Left forelimb (tissue), 1 donor: ENCODE measurements at regions not wholly inside any gene's neighbourhood (a gene's known extent, or its start where the extent isn't known, plus 50 kb on each side); places are given as distances from the start of the nearest gene placed in this dataset.

Source experiments
- DNase-seq: peaks from one replicate; pipeline ENCODE4 v3.0.0-alpha.2; 2018; ENCODE audit warnings: low spot score

DNA sequence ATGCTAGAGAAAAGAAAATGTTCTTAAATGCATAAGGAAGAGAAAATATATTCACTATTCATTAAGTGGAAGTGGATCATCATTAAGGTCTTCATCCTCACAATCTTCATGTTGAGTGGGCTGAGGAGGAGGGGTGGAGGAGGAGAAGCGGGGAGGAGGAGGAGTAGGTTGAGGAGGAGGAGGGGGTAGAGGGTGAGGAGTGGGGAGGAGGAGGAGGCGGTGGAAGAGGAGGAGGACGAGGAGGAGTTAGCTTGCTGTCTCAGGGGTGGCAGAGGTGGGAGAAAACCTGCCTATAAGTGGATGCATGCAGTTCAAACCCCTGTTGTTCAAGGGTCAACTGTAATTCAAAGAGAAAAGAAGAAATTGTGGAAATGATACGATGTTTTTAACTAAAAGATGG, 71.6 kb downstream of the MYEOV start:
- no peak for DNase-seq

DNA sequence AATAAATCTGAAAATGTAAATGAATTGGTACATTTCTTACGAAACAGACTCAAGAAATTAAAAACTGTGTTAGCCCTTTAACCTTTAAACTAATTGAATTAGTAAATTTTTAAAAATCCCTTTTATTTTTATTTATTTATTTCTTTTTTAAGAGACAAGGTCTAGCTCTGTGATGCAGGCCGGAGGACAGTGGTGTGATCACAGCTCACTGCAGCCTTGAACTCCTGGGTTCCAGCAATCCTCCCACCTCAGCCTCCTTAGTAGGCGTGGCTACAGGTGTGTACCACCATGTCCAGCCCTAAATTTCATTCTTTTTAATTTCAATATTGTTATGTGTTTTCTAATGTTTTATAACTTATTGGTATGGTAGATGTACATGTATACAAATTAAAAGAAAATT, 72.6 kb downstream of the MYEOV start:
- peak; percentile 28 for DNase-seq

DNA sequence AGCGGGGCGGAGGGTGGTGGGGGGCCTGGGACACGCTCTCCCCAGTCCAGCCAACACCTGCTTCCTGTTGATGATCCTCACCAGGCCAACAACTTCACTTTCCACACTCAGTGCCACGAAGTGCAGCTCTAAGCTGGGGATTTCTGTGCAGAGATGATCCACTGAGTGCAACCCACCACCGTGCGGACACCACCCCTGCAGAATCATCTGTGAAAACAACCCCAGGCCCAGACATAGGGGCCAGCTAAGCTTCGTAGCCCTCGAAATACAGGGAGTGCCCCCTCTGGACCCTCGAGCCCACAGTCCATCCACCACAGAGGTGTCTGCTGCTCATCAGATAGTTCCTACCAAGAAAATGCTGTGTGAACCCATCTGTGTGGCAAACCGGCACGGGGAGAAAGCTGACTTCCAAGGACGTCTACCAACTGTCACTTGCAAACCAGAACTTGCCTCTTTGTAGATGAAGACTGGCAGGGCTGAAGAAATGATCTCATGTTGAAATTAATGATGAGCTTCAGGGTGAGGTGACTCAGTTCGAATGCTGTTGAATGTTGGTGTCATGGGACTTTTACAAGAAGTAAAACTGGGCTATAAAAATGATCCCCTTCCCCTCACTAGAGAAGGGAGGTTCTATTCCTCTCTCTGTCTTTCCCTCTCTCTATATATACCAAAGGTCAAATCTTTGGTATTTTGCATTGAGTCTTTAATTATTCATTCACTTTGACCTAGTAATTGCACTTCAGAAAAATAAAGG, 73.4 kb downstream of the MYEOV start:
- DNase-seq: peak; percentile 45

DNA sequence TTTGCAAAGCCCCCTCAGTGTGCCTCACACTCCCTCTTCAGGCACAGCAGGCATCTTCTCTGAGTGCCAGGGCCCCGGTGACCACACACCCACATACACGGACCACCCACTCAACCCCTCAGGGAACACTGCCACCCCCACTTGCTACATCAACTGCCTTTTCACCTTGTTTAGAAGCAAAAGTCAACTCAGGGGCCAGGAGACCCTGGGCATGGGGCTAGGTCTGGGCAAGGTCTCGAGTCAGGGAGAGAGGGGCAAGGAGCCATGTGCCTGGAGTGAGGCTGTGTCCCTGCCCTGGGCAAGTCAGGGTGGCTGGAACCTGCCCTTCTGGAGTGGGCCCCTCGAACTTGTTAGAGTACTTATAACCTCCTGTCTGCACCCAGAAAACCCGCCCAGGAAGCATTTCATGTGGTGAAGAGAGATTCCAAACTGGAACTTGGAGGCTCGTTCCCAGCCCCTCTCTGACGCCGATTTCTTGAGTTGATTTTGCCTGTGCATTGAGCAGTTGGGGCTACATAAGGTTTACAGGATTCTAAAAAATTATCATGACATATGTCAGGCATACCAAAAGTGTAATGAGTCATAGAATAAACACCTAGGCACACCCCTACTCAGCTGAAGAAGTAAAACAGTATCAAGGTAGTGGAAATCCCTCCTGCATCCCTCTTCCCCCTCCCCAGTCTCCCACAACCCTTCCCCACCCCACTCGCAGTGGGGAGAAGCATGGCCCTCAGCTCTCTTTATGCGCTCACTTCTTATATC, 74.3 kb downstream of the MYEOV start:
- DNase-seq: peak; percentile 49

DNA sequence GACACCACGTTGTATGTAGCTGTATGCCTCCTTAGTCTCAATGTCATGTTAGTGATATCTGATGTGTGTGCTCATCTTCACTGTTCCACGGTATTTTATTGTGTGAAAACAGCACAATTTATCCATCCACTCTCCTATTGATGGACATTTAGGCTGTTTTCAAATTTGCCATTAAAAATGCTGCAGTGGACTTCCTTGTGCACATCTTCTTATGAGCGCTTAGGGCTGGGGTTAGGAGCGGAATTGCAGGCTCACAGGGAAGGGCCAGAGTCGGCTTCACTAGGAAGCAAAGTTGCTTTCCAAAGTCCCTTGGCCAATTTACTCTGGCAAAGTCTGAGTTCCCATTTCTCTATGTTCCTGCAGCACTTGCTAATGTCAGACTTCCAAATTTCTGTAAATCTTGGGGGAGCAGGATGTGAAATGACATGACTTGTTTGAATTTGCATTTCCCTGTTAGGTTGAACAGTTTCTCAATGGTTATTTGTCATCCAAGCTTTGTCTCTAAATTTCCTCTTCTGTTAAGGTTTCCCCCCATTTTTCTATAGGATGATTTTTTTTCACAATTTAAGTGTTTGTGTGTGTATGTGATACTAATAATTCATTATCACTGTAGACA, 75.4 kb downstream of the MYEOV start:
- DNase-seq: peak; percentile 6

DNA sequence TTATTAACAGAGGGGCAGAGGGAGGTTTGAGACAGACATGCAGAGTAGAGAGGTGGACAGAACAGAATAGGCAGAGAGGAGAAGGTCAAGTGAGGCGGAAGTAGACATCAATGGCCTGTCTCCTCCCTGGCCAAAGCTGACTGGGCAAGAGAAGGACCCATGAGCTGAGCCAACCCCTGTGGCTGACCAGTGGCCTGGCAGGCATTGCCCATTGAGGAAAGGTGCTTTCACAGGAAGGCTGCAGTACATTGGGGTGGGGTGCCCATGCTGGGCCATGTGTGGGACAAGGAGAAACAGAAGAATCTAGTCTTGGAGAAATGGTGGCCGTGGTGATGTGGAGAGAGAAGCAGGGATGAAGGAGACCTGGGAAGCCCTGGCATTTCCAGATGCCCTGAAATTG, 76.0 kb downstream of the MYEOV start:
- no peak for DNase-seq

DNA sequence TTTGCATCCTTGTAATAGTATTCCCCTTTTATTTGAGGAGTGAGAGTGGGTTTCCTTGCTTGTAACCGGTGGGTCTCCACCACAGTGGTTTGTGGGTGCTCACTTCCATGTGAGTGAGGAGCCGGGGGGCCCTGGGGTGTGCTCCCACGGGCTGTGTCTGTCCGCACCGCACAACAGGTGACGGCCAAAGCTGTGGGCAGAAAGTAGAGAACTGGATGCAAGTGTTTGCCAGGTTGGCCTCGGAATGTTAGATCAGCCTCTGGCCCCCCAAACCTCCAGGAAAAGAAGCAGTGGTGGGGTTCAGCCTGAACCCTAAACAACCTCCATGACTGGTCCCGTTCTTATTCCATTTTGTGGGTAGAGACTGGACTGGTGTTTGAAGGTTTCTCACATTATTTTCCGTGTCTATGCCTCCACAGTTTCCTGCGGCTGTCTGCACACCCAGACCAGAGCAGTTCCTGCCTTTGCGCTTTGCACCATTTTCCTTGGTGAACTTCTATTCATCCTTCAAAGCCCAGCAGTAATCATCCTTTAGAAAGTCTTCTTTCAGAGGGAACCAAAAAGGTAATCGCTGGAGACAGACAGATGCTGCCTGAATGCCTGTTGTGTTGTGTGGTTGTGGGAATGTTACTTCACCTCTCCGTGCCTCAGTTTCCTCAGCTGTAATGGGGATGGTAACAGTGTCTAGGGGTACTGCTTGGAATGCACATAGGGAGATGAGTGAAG, 77.2 kb downstream of the MYEOV start:
- peak; percentile 41 for DNase-seq

DNA sequence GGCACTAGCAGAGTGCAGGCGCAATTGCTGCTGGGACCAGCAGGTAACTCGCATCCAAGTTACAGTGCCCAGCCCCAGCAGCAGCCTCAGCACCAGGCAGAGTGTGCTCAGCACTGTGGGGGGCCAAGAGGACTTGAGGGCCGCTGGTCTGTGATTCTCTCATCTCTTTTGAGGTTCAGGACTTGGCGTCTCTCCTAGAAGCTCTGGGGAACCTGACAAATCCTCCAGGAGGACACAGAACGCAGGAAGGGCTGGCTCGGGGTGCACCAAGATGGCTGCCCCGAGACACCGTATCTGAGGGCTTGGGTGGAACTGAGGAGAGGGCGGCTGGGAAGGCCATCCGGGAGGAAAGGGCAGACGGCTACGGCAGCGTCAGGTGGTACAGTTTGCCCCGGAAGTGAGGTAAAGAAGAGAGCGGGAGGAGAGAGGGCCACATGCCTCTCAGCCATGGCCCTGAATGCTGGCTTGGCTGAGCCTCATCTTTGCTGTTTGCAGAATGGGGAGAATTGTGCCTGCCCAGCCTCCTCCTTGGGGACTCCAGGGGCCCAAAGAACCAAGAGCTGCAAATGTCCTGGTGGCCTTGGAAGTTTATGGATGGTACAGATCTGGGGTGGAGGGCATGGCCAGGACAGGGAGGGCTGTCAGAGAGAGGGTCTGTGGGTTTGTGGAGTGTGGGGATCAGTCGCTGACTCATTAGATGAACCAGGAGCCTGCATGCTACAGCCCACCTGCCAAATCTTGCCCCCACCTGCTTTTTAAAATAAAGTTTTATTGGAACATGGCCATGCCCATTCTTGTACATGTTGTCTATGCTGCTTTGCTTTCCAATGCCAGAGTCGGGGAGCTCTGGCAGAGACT, 78.0 kb downstream of the MYEOV start:
- DNase-seq: peak; percentile 48

DNA sequence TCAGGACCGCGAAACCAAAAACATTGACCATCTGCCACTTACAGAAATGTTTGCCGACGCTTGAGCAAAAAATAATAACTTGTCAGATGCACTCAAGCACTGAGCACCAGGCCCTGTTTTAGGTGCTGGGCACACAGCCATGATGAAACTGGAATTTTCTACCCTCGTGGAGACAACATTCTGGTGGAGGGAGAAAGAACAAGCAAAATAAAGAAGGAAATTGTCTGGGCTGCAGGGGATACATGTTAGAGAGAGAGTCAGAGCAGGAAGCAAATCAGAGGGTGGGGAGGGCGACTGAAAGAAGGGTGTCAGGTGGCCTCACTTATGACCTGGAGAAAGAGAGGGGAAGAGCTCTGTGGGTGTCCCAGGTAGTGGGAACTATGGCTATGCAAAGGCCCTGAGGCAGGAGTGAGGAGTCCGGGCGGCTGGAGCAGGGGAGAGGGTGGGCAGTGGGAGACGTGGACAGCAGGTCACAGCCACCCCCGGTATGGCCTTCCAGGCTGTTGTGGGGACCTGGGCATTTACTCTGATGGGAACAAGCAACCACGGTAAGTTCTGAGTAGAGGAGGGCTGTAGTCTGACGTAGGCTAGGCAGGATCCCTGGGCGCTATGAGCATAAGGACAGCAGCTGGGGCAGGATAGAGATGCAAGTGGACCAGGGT, 78.8 kb downstream of the MYEOV start:
- DNase-seq: peak; percentile 17

DNA sequence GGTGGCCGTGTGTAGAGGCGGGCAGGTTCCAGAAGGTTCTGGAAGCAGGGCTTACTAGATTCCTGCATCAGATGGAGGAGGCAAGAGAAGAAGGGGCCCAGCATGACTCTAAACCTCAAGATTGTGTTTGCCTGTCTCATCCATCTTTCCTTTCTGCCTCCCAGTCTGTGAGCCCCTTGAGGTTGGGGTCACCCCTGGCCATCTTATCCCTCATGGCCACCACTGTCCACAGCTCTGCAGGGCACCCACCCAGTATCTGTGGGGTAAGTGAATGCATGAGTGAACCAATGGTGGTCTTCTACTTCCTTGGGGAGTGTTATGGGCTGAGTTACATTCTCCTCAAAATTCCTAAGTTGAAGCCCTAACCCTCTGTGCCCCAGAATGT, 79.3 kb downstream of the MYEOV start:
- DNase-seq: no peak

DNA sequence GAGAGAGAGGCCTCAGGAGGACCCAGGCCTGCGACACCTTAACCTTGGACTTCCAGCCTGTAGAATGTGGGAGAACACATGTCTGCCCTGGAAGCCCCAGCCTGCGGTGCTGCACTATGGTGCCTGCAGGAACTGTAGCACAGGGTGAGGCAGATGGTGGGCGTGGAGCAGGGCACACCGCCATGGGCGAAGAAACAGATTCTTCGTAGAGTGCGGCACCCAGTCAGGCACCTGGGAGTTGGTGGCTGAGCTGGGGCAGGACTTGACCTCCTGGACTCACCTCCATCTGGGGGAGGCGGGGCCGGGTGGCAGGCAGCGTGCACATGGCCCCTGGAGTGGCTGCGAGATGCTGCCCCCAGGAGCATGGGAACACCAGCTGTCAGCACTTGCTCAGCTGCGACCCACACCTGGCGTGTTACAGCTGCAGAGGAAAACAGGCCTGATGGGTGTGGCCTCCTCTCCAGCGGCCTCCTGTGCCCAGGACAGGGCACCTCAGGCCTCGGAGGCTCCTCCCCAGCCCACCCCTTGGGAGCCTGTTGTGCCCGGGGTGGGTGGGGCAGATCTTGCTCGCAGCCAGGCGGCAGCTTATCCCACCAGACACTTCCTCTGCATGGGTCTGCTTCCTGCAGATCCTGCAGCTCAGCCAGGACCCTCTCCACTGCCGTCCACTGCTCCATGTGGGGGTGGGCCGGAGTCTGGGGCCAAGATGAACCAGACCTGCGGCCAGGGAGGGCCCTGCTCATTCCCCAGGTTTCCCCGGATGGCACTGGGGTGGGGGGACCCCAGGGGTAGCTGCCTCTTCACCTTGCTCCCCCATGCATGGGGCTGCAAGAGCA, 80.4 kb downstream of the MYEOV start:
- DNase-seq: peak; percentile 68

DNA sequence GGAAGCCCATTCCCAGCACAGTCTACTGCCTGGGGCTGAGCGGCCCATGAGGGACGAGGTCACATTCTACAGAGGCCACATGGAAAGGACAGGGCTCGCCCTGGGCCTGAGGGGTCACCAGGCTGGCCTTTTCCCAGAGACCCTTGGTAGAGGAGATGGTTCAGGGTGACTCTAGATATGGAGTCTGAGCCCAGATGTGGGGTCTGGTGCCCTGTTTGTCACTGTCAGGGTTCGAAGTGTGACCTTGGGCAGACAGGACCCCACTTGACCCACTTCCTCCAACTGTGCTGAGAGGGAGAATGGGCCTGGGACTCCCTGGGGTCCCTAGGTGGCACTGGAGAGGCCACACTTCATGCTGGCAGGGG, 81.0 kb downstream of the MYEOV start:
- DNase-seq: peak; percentile 60

DNA sequence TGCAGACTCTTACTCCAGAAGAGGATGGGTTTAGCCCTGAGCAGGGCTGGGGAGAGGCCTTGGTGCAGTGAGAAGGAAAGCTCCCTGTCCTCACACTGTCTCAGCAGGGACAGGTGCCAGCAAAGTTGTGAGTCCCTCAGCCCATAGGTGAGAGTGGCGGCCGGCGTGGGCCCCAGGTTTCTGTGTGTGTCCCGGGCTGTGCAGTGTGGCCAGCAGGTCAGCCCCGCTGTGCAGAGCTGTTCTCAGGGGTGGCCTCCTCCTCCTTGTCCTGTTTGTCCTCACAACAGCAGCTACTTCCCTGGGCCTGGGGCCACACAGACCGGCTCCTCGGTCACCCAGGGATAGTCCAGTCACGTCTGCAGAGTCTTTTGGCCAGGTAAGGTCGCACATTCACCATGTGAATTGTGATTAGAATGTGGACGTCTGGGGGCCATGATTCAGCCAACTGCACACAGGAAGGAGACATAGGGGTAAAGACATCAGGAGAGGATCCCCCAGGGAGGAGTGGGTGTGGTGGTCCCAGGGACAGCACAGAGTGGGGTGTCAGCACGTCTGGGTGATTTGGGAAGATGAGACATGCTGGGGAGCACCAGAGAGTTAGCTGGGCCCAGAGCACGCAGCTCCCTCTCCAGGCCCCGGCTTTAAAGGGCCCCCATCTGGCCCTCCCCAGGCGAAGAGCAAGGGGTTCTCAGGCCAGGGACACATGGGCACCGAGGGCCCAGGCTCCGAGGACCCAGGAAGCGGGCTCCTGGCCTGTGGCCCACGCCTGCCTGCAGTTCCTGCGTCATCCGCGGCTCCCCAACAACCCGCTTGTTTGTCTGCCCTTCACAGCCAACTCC, 81.6 kb downstream of the MYEOV start:
- DNase-seq: peak; percentile 40

DNA sequence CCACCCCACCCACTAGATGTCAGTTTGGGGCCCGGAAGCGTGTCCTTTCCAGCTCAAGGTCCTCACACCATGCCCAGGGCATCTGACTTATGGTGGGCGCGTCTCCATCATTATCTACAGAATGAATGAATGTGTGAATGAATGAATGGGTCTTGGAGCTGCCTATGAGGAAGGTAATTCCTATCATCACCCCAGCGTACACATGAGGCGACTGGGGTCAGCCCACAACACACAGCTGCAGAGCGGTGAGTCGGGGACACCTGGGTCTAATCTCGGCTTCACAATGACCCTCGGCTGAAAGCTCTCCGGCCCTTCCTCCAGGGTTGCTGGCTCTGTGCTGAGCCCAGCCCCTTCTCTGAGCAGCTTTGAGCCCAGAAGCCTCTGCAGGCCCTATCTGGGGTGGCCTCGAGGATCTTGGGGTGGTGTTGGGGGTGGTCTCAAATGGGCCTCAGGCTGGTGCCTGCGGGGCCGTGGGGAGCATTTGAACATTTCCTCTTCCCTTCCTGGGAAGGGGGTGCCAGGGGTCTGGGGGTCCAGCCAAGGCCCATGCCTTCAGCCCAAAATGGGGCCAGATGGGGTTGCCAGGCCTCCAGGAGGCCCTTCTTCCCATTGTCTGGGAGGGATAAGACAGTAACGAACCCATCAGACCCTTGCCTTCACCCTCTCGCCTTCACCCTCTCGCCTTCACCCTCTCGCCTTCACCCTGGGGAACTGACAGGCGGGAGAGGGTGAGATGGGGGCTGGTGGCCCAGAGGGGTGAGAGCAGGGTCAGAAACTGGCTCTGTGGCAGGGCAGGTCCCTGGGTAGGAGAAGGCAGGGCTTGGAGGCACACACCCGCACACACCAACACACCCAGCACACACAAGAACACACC, 82.4 kb downstream of the MYEOV start:
- peak; percentile 28 for DNase-seq

DNA sequence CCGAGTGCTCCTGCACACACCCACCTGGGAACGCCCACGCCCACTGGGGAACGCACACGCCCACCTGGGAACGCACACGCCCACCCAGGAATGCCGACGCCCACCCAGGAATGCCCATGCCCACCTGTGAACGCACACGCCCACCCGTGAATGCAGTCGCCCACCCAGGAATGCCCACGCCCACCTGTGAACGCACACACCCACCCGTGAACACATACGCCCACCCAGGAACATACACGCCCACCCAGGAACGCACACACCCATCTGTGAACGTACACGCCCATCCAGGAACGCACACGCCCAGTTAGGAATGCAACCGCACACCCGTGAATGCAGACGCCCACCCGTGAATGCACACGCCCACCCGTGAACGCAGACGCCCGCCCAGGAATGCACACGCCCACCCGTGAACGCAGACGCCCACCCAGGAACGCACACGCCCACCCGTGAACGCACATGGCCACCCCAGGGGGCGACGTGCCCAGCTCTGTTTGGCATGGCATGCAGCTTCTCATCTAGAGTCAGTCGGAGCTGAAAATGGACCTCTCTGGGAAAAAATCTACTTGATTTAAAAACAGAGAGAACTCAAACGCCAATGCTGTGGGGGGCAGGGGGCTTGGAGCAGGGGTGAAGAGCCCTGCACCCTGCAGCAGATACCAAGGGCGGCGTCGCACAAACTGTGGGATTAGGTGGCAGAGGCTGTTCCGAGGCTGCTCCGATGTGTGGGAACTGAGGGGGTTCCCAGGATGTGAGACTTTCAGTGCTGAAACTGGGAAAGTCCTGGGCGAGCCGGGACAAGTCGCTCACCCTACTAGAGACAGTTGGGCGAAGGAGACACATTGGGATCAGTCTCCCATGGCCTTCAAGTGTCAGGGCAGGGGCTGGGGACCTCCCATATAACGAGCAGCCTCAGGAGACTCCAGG, 83.3 kb downstream of the MYEOV start:
- DNase-seq: no peak

DNA sequence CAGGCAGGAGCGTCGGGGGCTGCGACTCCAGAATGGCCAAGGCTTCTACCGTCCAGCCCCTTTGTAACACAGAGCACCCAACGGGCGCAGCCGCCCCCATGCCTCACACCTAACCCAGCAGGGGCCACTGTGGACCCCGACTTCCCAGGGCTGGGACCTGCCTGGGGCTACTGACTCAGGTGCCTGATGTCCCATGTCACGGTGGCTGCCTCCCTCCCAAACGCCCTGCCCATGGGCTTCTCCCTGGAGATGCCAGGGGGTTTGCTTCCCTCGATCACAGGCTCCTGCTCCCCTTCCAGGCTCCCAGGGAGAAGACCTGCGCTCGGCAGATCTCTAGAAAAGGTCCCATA, 84.0 kb downstream of the MYEOV start:
- no peak for DNase-seq
